ENCODE measurements at regions not wholly inside any gene's neighbourhood (a gene's known extent, or its start where the extent isn't known, plus 50 kb on each side); places are given as distances from the start of the nearest gene placed in this dataset.
"Not testable (repeated sequence)": the region's sequence is repeated elsewhere in the genome, so short reads cannot be mapped to it uniquely, and the experiment has no call there.

DNA sequence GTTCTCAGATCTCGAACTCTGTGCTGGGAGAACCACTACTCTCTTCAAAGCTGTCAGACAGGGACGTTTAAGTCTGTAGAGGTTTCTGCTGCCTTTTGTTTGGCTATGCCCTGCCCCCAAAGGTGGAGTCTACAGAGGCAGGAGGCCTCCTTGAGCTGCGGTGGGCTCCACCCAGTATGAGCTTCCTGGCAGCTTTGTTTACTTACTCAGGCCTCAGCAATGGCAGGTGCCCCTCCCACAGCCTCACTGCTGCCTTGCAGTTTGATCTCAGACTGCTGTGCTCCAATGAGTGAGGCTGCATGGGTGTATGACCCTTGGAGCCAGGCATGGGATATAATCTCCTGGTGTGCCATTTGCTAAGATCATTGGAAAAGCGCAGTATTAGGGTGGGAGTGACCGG lies 75.4 kb upstream of the ANKRD30A start:
- not testable (repeated sequence) for H3K27me3 ChIP-seq (ENCODE audit: control insufficient read depth in 3 of 3, insufficient read depth in 3 of 3, low read depth in 1 of 3, low read length in 3 of 3); H3K4me2 ChIP-seq (ENCODE audit: insufficient read depth, low read length, poor library complexity, severe bottlenecking); H2BK120ac ChIP-seq (ENCODE audit: low read depth, low read length); DNase-seq (ENCODE audit: low spot score); H2BK15ac ChIP-seq (ENCODE audit: low read length); H3K14ac ChIP-seq (ENCODE audit: low read length); H3K79me1 ChIP-seq (ENCODE audit: low read depth, low read length); H3K4me1 ChIP-seq (ENCODE audit: control insufficient read depth in 2 of 2, insufficient read depth in 1 of 2, low read depth in 1 of 2, low read length in 2 of 2); H3K9ac ChIP-seq (ENCODE audit: low read depth, low read length, poor library complexity); H2BK5ac ChIP-seq (ENCODE audit: low read length); H2AK5ac ChIP-seq (ENCODE audit: low read depth, low read length); H4K91ac ChIP-seq (ENCODE audit: low read depth, low read length, poor library complexity); H2AFZ ChIP-seq (ENCODE audit: low read length); H3K27ac ChIP-seq (replicated peaks; ENCODE audit: low read length); H2BK12ac ChIP-seq (ENCODE audit: low read length); H3K36me3 ChIP-seq (replicated peaks in 1 of 2; ENCODE audit: control insufficient read depth in 2 of 2, insufficient read depth in 2 of 2, low read length in 2 of 2); H4K8ac ChIP-seq (ENCODE audit: low read depth, low read length); H3K23ac ChIP-seq (ENCODE audit: low read depth, low read length, poor library complexity); H3K4me3 ChIP-seq (ENCODE audit: low read length in 2 of 2); H3K4ac ChIP-seq (ENCODE audit: low read length); H3K18ac ChIP-seq (ENCODE audit: low read length)
- H3K9me3 ChIP-seq (replicated peaks in 1 of 2; ENCODE audit: control insufficient read depth in 2 of 2, insufficient read depth in 1 of 2, low read depth in 1 of 2, low read length in 2 of 2) = peaks cover 0 to 14% of the 10 kb centered on the region in 2 donors
- no CpG with 5 or more reads among the region's 5 CpGs for WGBS, 2 donors (ENCODE audit: extremely low coverage in 2 of 2, insufficient read length in 2 of 2, insufficient replicate concordance in 1 of 2)

GRCh38 chr10:37044319-37044718 lies 81.1 kb upstream of the ANKRD30A start:
- not testable (repeated sequence) for H2BK12ac ChIP-seq (ENCODE audit: low read length); H3K23ac ChIP-seq (ENCODE audit: low read depth, low read length, poor library complexity); H3K79me1 ChIP-seq (ENCODE audit: low read depth, low read length); H2BK15ac ChIP-seq (ENCODE audit: low read length); H3K4me3 ChIP-seq (ENCODE audit: low read length in 2 of 2); H2BK5ac ChIP-seq (ENCODE audit: low read length); H3K18ac ChIP-seq (ENCODE audit: low read length); H2AFZ ChIP-seq (ENCODE audit: low read length); H2AK5ac ChIP-seq (ENCODE audit: low read depth, low read length); H2BK120ac ChIP-seq (ENCODE audit: low read depth, low read length); H3K9me3 ChIP-seq (replicated peaks in 1 of 2; ENCODE audit: control insufficient read depth in 2 of 2, insufficient read depth in 1 of 2, low read depth in 1 of 2, low read length in 2 of 2); H3K9ac ChIP-seq (ENCODE audit: low read depth, low read length, poor library complexity); H4K91ac ChIP-seq (ENCODE audit: low read depth, low read length, poor library complexity); H3K4me1 ChIP-seq (ENCODE audit: control insufficient read depth in 2 of 2, insufficient read depth in 1 of 2, low read depth in 1 of 2, low read length in 2 of 2); H3K14ac ChIP-seq (ENCODE audit: low read length); H3K27ac ChIP-seq (replicated peaks; ENCODE audit: low read length); H4K8ac ChIP-seq (ENCODE audit: low read depth, low read length); H3K4me2 ChIP-seq (ENCODE audit: insufficient read depth, low read length, poor library complexity, severe bottlenecking); H3K4ac ChIP-seq (ENCODE audit: low read length); DNase-seq (ENCODE audit: low spot score); H3K36me3 ChIP-seq (replicated peaks in 1 of 2; ENCODE audit: control insufficient read depth in 2 of 2, insufficient read depth in 2 of 2, low read length in 2 of 2); H3K27me3 ChIP-seq (ENCODE audit: control insufficient read depth in 3 of 3, insufficient read depth in 3 of 3, low read depth in 1 of 3, low read length in 3 of 3)
- WGBS, 2 donors (ENCODE audit: extremely low coverage in 2 of 2, insufficient read length in 2 of 2, insufficient replicate concordance in 1 of 2) = no CpG with 5 or more reads among the region's 10 CpGs

DNA sequence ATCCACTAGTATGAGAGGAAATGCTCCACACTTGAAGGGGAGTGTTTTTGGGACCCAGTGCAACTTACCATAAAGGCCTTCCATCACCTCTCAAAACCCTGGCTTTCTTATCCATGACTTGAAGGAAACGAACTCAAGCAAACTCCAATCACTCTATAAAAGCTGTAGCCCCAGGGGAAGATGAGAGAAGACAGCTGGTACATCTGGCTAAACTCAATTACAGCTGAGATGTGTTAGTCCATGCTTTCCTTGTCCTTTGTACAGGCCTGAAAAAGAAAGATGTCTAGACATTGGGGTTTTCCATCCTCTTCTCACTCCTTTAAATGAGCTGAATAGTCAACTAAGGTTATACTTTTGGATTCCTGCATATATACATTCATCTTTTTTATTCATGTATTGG lies 89.5 kb upstream of the ANKRD30A start:
- no peak overlapping the region for H2BK12ac ChIP-seq (ENCODE audit: low read length)
- H3K4ac ChIP-seq (ENCODE audit: low read length) = no peak overlapping the region
- no peaks in the 10 kb centered on the region for H3K27me3 ChIP-seq (ENCODE audit: control insufficient read depth in 3 of 3, insufficient read depth in 3 of 3, low read depth in 1 of 3, low read length in 3 of 3)
- no peak overlapping the region for H4K8ac ChIP-seq (ENCODE audit: low read depth, low read length)
- H4K91ac ChIP-seq (ENCODE audit: low read depth, low read length, poor library complexity) = no peak overlapping the region
- no peak overlapping the region for H2BK15ac ChIP-seq (ENCODE audit: low read length)
- no peak overlapping the region for H3K27ac ChIP-seq (replicated peaks; ENCODE audit: low read length)
- H2BK5ac ChIP-seq (ENCODE audit: low read length) = no peak overlapping the region
- no peak overlapping the region for H2AK5ac ChIP-seq (ENCODE audit: low read depth, low read length)
- H3K36me3 ChIP-seq (replicated peaks in 1 of 2; ENCODE audit: control insufficient read depth in 2 of 2, insufficient read depth in 2 of 2, low read length in 2 of 2) = no peaks in the 10 kb centered on the region
- no peak for DNase-seq (ENCODE audit: low spot score)
- H3K79me1 ChIP-seq (ENCODE audit: low read depth, low read length) = no peaks in the 10 kb centered on the region
- H3K23ac ChIP-seq (ENCODE audit: low read depth, low read length, poor library complexity) = no peak overlapping the region
- H3K4me1 ChIP-seq (ENCODE audit: control insufficient read depth in 2 of 2, insufficient read depth in 1 of 2, low read depth in 1 of 2, low read length in 2 of 2) = no peaks in the 10 kb centered on the region
- no peak overlapping the region for H3K14ac ChIP-seq (ENCODE audit: low read length)
- no peak overlapping the region for H3K4me2 ChIP-seq (ENCODE audit: insufficient read depth, low read length, poor library complexity, severe bottlenecking)
- H3K9me3 ChIP-seq (replicated peaks in 1 of 2; ENCODE audit: control insufficient read depth in 2 of 2, insufficient read depth in 1 of 2, low read depth in 1 of 2, low read length in 2 of 2) = no peaks in the 10 kb centered on the region
- H3K18ac ChIP-seq (ENCODE audit: low read length) = no peak overlapping the region
- H2AFZ ChIP-seq (ENCODE audit: low read length) = no peak overlapping the region
- H3K9ac ChIP-seq (ENCODE audit: low read depth, low read length, poor library complexity) = no peak overlapping the region
- H3K4me3 ChIP-seq (ENCODE audit: low read length in 2 of 2) = no peak overlapping the region
- no peak overlapping the region for H2BK120ac ChIP-seq (ENCODE audit: low read depth, low read length)
- WGBS, 2 donors (ENCODE audit: extremely low coverage in 2 of 2, insufficient read length in 2 of 2, insufficient replicate concordance in 1 of 2) = no CpG with 5 or more reads among the region's 1 CpG

DNA sequence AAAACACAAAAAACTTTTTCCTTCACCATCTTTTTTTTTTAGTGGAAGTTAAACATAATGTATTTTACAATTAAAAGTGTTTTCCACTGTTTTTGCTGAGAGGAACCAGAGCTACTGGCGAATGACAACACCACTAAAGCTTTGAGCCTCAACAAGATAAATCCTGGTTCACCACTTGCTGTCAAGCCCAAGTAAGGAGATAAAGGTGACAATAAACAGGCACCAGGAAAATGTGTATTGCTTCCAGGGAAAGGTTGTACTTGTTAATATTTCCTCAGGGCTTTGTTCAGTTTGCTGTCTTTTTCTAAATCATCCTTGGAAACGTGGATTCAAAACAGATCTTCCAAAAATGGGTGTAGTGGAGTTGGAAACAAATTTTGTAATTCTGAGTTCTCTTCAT lies 109.9 kb upstream of the ANKRD30A start:
- H2BK120ac ChIP-seq (ENCODE audit: low read depth, low read length) = no peak overlapping the region
- H3K18ac ChIP-seq (ENCODE audit: low read length) = no peak overlapping the region
- no peak overlapping the region for H3K4me2 ChIP-seq (ENCODE audit: insufficient read depth, low read length, poor library complexity, severe bottlenecking)
- H3K23ac ChIP-seq (ENCODE audit: low read depth, low read length, poor library complexity) = no peak overlapping the region
- H4K8ac ChIP-seq (ENCODE audit: low read depth, low read length) = no peak overlapping the region
- H3K27me3 ChIP-seq (ENCODE audit: control insufficient read depth in 3 of 3, insufficient read depth in 3 of 3, low read depth in 1 of 3, low read length in 3 of 3) = no peaks in the 10 kb centered on the region
- H3K9ac ChIP-seq (ENCODE audit: low read depth, low read length, poor library complexity) = no peak overlapping the region
- H3K36me3 ChIP-seq (replicated peaks in 1 of 2; ENCODE audit: control insufficient read depth in 2 of 2, insufficient read depth in 2 of 2, low read length in 2 of 2) = no peaks in the 10 kb centered on the region
- no peak for DNase-seq (ENCODE audit: low spot score)
- no peak overlapping the region for H3K4me3 ChIP-seq (ENCODE audit: low read length in 2 of 2)
- H2AFZ ChIP-seq (ENCODE audit: low read length) = no peak overlapping the region
- H3K79me1 ChIP-seq (ENCODE audit: low read depth, low read length) = no peaks in the 10 kb centered on the region
- no CpG with 5 or more reads among the region's 2 CpGs for WGBS, 2 donors (ENCODE audit: extremely low coverage in 2 of 2, insufficient read length in 2 of 2, insufficient replicate concordance in 1 of 2)
- H3K14ac ChIP-seq (ENCODE audit: low read length) = no peak overlapping the region
- H3K9me3 ChIP-seq (replicated peaks in 1 of 2; ENCODE audit: control insufficient read depth in 2 of 2, insufficient read depth in 1 of 2, low read depth in 1 of 2, low read length in 2 of 2) = peaks cover 0 to 9% of the 10 kb centered on the region in 2 donors
- H2BK12ac ChIP-seq (ENCODE audit: low read length) = no peak overlapping the region
- H3K4me1 ChIP-seq (ENCODE audit: control insufficient read depth in 2 of 2, insufficient read depth in 1 of 2, low read depth in 1 of 2, low read length in 2 of 2) = no peaks in the 10 kb centered on the region
- H2BK5ac ChIP-seq (ENCODE audit: low read length) = no peak overlapping the region
- no peak overlapping the region for H3K4ac ChIP-seq (ENCODE audit: low read length)
- no peak overlapping the region for H3K27ac ChIP-seq (replicated peaks; ENCODE audit: low read length)
- no peak overlapping the region for H4K91ac ChIP-seq (ENCODE audit: low read depth, low read length, poor library complexity)
- H2AK5ac ChIP-seq (ENCODE audit: low read depth, low read length) = no peak overlapping the region
- H2BK15ac ChIP-seq (ENCODE audit: low read length) = no peak overlapping the region

Measured in neuronal stem cell (in vitro differentiated cells).